ENCODE measurements at regions not wholly inside any gene's neighbourhood (a gene's known extent, or its start where the extent isn't known, plus 50 kb on each side); places are given as distances from the start of the nearest gene placed in this dataset.

GRCh38 chr10:113422371-113422770 lies 130.5 kb upstream of the HABP2 start:
- Histone ChIP-seq H3K79me2 (replicated peaks; ENCODE audit: insufficient read depth) (no peaks in the 10 kb centered on the region), H3K4me2 (no peak overlapping the region), H3K9me2 (ENCODE audit: insufficient read depth) (0 out of 2 replicates have a peak, but pooled peaks cover 5% of the 10 kb centered on the region), H3K4me3 (no peak overlapping the region), H3K4me1 (ENCODE audit: insufficient read depth) (no peaks in the 10 kb centered on the region), H3K36me3 (ENCODE audit: insufficient read depth) (no peaks in the 10 kb centered on the region), H3K27me3 (ENCODE audit: insufficient read depth) (no peaks in the 10 kb centered on the region), H3K27ac (ENCODE audit: low read depth) (no peak overlapping the region), H2AFZ (no peak overlapping the region), H3F3A (replicated peaks; ENCODE audit: low read depth) (no peaks in the 10 kb centered on the region), H4K20me1 (replicated peaks; ENCODE audit: insufficient read depth) (no peaks in the 10 kb centered on the region)
- TF ChIP-seq POLR2AphosphoS5 (IDR thresholded peaks at IDR 0.05; ENCODE audit: low read depth), result no peak
- TF ChIP-seq JUNB (IDR thresholded peaks at IDR 0.05; ENCODE audit: unreplicated experiment), result no peak
- no peak for TF ChIP-seq NANOG (IDR thresholded peaks at IDR 0.05; ENCODE audit: borderline replicate concordance)
- no peak for TF ChIP-seq CREB1 (CRISPR knock-in tag; IDR thresholded peaks at IDR 0.05; ENCODE audit: low read depth)
- TF ChIP-seq, protein P1, sequence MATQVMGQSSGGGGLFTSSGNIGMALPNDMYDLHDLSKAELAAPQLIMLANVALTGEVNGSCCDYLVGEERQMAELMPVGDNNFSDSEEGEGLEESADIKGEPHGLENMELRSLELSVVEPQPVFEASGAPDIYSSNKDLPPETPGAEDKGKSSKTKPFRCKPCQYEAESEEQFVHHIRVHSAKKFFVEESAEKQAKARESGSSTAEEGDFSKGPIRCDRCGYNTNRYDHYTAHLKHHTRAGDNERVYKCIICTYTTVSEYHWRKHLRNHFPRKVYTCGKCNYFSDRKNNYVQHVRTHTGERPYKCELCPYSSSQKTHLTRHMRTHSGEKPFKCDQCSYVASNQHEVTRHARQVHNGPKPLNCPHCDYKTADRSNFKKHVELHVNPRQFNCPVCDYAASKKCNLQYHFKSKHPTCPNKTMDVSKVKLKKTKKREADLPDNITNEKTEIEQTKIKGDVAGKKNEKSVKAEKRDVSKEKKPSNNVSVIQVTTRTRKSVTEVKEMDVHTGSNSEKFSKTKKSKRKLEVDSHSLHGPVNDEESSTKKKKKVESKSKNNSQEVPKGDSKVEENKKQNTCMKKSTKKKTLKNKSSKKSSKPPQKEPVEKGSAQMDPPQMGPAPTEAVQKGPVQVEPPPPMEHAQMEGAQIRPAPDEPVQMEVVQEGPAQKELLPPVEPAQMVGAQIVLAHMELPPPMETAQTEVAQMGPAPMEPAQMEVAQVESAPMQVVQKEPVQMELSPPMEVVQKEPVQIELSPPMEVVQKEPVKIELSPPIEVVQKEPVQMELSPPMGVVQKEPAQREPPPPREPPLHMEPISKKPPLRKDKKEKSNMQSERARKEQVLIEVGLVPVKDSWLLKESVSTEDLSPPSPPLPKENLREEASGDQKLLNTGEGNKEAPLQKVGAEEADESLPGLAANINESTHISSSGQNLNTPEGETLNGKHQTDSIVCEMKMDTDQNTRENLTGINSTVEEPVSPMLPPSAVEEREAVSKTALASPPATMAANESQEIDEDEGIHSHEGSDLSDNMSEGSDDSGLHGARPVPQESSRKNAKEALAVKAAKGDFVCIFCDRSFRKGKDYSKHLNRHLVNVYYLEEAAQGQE (IDR thresholded peaks at IDR 0.05; ENCODE audit: unreplicated experiment), result no peak
- no peak for TF ChIP-seq STAT1 (IDR thresholded peaks at IDR 0.05; ENCODE audit: unreplicated experiment)
- TF ChIP-seq EZH2 (IDR thresholded peaks at IDR 0.05; ENCODE audit: low read depth, unreplicated experiment), result no peak
- TF ChIP-seq, protein P2, sequence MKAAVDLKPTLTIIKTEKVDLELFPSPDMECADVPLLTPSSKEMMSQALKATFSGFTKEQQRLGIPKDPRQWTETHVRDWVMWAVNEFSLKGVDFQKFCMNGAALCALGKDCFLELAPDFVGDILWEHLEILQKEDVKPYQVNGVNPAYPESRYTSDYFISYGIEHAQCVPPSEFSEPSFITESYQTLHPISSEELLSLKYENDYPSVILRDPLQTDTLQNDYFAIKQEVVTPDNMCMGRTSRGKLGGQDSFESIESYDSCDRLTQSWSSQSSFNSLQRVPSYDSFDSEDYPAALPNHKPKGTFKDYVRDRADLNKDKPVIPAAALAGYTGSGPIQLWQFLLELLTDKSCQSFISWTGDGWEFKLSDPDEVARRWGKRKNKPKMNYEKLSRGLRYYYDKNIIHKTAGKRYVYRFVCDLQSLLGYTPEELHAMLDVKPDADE (IDR thresholded peaks at IDR 0.05), result no peak
- TF ChIP-seq ZNF114 (CRISPR knock-in tag; IDR thresholded peaks at IDR 0.05), result no peak
- TF ChIP-seq, protein P3, sequence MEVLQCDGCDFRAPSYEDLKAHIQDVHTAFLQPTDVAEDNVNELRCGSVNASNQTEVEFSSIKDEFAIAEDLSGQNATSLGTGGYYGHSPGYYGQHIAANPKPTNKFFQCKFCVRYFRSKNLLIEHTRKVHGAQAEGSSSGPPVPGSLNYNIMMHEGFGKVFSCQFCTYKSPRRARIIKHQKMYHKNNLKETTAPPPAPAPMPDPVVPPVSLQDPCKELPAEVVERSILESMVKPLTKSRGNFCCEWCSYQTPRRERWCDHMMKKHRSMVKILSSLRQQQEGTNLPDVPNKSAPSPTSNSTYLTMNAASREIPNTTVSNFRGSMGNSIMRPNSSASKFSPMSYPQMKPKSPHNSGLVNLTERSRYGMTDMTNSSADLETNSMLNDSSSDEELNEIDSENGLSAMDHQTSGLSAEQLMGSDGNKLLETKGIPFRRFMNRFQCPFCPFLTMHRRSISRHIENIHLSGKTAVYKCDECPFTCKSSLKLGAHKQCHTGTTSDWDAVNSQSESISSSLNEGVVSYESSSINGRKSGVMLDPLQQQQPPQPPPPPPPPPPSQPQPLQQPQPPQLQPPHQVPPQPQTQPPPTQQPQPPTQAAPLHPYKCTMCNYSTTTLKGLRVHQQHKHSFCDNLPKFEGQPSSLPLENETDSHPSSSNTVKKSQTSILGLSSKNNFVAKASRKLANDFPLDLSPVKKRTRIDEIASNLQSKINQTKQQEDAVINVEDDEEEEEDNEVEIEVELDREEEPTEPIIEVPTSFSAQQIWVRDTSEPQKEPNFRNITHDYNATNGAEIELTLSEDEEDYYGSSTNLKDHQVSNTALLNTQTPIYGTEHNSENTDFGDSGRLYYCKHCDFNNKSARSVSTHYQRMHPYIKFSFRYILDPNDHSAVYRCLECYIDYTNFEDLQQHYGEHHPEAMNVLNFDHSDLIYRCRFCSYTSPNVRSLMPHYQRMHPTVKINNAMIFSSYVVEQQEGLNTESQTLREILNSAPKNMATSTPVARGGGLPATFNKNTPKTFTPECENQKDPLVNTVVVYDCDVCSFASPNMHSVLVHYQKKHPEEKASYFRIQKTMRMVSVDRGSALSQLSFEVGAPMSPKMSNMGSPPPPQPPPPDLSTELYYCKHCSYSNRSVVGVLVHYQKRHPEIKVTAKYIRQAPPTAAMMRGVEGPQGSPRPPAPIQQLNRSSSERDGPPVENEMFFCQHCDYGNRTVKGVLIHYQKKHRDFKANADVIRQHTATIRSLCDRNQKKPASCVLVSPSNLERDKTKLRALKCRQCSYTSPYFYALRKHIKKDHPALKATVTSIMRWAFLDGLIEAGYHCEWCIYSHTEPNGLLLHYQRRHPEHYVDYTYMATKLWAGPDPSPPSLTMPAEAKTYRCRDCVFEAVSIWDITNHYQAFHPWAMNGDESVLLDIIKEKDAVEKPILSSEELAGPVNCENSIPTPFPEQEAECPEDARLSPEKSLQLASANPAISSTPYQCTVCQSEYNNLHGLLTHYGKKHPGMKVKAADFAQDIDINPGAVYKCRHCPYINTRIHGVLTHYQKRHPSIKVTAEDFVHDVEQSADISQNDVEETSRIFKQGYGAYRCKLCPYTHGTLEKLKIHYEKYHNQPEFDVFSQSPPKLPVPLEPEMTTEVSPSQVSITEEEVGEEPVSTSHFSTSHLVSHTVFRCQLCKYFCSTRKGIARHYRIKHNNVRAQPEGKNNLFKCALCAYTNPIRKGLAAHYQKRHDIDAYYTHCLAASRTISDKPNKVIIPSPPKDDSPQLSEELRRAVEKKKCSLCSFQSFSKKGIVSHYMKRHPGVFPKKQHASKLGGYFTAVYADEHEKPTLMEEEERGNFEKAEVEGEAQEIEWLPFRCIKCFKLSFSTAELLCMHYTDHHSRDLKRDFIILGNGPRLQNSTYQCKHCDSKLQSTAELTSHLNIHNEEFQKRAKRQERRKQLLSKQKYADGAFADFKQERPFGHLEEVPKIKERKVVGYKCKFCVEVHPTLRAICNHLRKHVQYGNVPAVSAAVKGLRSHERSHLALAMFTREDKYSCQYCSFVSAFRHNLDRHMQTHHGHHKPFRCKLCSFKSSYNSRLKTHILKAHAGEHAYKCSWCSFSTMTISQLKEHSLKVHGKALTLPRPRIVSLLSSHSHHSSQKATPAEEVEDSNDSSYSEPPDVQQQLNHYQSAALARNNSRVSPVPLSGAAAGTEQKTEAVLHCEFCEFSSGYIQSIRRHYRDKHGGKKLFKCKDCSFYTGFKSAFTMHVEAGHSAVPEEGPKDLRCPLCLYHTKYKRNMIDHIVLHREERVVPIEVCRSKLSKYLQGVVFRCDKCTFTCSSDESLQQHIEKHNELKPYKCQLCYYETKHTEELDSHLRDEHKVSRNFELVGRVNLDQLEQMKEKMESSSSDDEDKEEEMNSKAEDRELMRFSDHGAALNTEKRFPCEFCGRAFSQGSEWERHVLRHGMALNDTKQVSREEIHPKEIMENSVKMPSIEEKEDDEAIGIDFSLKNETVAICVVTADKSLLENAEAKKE (CRISPR knock-in tag; IDR thresholded peaks at IDR 0.05), result no peak
- TF ChIP-seq CTCF (conservative IDR thresholded peaks at IDR 0.05; ENCODE audit: low read depth in 2 of 2), result no peak
- no peak for TF ChIP-seq ZNF331 (CRISPR knock-in tag; IDR thresholded peaks at IDR 0.05; ENCODE audit: low read depth)
- TF ChIP-seq EZH2phosphoT487 (IDR thresholded peaks at IDR 0.05; ENCODE audit: unreplicated experiment), result no peak
- peaks cover 9% of the 10 kb centered on the region for H3K9me3 Mint-ChIP-seq
- H3K36me3 Mint-ChIP-seq (ENCODE audit: low read depth), result no peaks in the 10 kb centered on the region; the same call in 2 of the 3 replicates
- no peak for ATAC-seq
- no peak overlapping the region for H3K4me3 Mint-ChIP-seq
- DNase-seq (ENCODE audit: low spot score), result no peak
- no peaks in the 10 kb centered on the region for H3K27me3 Mint-ChIP-seq (ENCODE audit: insufficient read depth, low read depth, poor library complexity)
- no peaks in the 10 kb centered on the region for H3K4me1 Mint-ChIP-seq
- H3K27ac Mint-ChIP-seq, result no peak overlapping the region
